ENCODE measurements at regions not wholly inside any gene's neighbourhood (a gene's known extent, or its start where the extent isn't known, plus 50 kb on each side); places are given as distances from the start of the nearest gene placed in this dataset.

- DNase-seq (ENCODE audit: low spot score) = no peak
- no peaks in the 10 kb centered on the region for H4K20me1 ChIP-seq (replicated peaks; ENCODE audit: insufficient read depth)
- peaks cover 16% of the 10 kb centered on the region for H3K9me3 Mint-ChIP-seq
- no peak overlapping the region for H3K4me3 ChIP-seq
- H3F3A ChIP-seq (replicated peaks; ENCODE audit: low read depth) = no peaks in the 10 kb centered on the region
- H3K27me3 ChIP-seq (ENCODE audit: insufficient read depth) = no peaks in the 10 kb centered on the region
- ATAC-seq = no peak
- no peak overlapping the region for H3K4me2 ChIP-seq
- no peak overlapping the region for H3K4me3 Mint-ChIP-seq
- no peak overlapping the region for H3K27ac Mint-ChIP-seq
- H3K36me3 ChIP-seq (ENCODE audit: insufficient read depth) = no peaks in the 10 kb centered on the region
- no peaks in the 10 kb centered on the region; the same call in 2 of the 3 replicates for H3K36me3 Mint-ChIP-seq (ENCODE audit: low read depth)
- H3K79me2 ChIP-seq (replicated peaks; ENCODE audit: insufficient read depth) = no peaks in the 10 kb centered on the region
- no peak overlapping the region for H3K27ac ChIP-seq (ENCODE audit: low read depth)
- no peak for TF ChIP-seq NANOG (IDR thresholded peaks at IDR 0.05; ENCODE audit: borderline replicate concordance)
- TF ChIP-seq EZH2 (IDR thresholded peaks at IDR 0.05; ENCODE audit: low read depth, unreplicated experiment) = no peak
- TF ChIP-seq EZH2phosphoT487 (IDR thresholded peaks at IDR 0.05; ENCODE audit: unreplicated experiment) = no peak
- TF ChIP-seq ZNF114 (CRISPR knock-in tag; IDR thresholded peaks at IDR 0.05) = no peak
- TF ChIP-seq STAT1 (IDR thresholded peaks at IDR 0.05; ENCODE audit: unreplicated experiment) = no peak
- no peak for TF ChIP-seq REST (IDR thresholded peaks at IDR 0.05; ENCODE audit: unreplicated experiment)
- TF ChIP-seq POLR2AphosphoS5 (IDR thresholded peaks at IDR 0.05; ENCODE audit: low read depth) = no peak
- TF ChIP-seq JUNB (IDR thresholded peaks at IDR 0.05; ENCODE audit: unreplicated experiment) = no peak
- TF ChIP-seq ZNF462 (CRISPR knock-in tag; IDR thresholded peaks at IDR 0.05) = no peak
- no peaks in the 10 kb centered on the region for H3K4me1 ChIP-seq (ENCODE audit: insufficient read depth)
- H3K27me3 Mint-ChIP-seq (ENCODE audit: insufficient read depth, low read depth, poor library complexity) = peaks cover 6% of the 10 kb centered on the region
- no peak overlapping the region for H2AFZ ChIP-seq
- H3K4me1 Mint-ChIP-seq = no peaks in the 10 kb centered on the region
- H3K9me2 ChIP-seq (ENCODE audit: insufficient read depth) = no peaks in the 10 kb centered on the region
Observed at GRCh38 chr6:169383265-169383664, 129.6 kb upstream of the THBS2 start.

All from GM23338 (cell line).